GM12865 (cell line): ENCODE measurements at regions not wholly inside any gene's neighbourhood (a gene's known extent, or its start where the extent isn't known, plus 50 kb on each side); places are given as distances from the start of the nearest gene placed in this dataset.

Experiments
- DNase-seq: peaks from one replicate; pipeline ENCODE4 v3.0.0; 2010; ENCODE audit warnings: low read depth
- H3K4me3 ChIP-seq: 2 replicates; pipeline ENCODE4 v1.5.1; 2011; ENCODE audit warnings: mild to moderate bottlenecking, low read depth, low read length, control low read depth
- TF ChIP-seq, protein P1 (sequence below): IDR thresholded peaks from 2 replicates; pipeline ENCODE4 v1.5.1; 2011; ENCODE audit warnings: low read length, control low read depth, low read depth, inconsistent platforms; ENCODE audit not compliant: insufficient read depth; ENCODE audit errors: missing control alignments

DNA sequence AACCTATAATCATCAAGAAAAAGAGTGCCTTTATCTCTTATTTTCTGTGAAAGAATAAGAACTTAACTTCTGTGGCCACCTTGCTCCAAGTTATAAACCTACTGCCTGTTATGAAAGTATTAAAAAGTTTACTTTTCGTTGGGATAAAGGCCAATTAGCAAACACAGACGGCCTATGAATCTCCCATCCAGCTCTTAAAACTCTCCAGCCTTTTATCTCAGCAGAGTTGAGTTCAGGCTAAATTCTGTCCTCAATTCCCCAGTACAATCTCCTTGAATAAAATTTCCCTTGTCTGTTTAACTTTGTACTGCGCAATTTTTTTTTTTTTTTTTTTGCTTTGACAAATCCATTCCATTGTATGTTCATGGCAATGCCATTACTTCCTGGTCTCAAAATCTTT is 1058.4 kb downstream of the SLITRK5 start:
- no peak overlapping the region for H3K4me3 ChIP-seq
- TF ChIP-seq, protein P1, sequence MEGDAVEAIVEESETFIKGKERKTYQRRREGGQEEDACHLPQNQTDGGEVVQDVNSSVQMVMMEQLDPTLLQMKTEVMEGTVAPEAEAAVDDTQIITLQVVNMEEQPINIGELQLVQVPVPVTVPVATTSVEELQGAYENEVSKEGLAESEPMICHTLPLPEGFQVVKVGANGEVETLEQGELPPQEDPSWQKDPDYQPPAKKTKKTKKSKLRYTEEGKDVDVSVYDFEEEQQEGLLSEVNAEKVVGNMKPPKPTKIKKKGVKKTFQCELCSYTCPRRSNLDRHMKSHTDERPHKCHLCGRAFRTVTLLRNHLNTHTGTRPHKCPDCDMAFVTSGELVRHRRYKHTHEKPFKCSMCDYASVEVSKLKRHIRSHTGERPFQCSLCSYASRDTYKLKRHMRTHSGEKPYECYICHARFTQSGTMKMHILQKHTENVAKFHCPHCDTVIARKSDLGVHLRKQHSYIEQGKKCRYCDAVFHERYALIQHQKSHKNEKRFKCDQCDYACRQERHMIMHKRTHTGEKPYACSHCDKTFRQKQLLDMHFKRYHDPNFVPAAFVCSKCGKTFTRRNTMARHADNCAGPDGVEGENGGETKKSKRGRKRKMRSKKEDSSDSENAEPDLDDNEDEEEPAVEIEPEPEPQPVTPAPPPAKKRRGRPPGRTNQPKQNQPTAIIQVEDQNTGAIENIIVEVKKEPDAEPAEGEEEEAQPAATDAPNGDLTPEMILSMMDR: no peak
- DNase-seq: no peak

DNA sequence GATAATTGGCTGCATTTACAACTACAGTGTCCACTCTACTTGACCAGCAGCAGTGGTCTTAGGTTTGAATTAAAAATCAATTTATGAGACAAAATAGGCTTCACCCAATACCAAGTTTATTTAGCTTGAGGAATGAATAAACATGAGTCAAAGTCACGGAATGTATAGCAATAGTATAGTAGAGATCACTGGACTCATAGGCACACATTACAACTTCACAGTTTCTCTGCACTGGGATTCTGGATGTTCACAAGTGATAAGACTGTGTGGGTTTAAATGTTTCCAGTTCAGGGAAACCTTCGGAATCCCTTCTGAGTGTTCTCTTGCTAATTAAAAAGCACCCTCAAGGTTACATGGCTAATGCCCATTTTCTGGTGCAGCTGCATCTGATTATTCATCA is 1064.9 kb downstream of the SLITRK5 start:
- no peak overlapping the region for H3K4me3 ChIP-seq
- DNase-seq: no peak
- TF ChIP-seq, protein P1: no peak

DNA sequence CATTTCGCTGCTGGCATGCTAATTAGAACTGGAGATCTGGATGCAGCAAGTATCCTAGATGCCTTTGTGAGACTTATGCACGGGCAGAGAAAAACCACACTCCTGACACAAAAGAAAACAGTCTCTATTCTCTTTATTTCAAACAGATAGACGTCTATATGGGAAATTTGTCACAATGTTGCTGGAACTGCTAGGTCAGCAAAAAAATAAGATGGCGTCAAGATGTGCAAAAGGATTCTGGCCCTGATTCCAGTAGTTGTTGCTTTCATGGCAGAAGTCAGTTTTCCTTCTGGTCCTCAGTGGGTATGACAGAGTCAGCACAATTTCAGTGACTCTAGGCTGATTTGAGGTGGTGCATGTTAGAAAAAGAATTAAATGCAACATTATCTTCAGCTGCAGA is 1068.0 kb downstream of the SLITRK5 start:
- no peak for DNase-seq
- TF ChIP-seq, protein P1: no peak
- H3K4me3 ChIP-seq: no peak overlapping the region

DNA sequence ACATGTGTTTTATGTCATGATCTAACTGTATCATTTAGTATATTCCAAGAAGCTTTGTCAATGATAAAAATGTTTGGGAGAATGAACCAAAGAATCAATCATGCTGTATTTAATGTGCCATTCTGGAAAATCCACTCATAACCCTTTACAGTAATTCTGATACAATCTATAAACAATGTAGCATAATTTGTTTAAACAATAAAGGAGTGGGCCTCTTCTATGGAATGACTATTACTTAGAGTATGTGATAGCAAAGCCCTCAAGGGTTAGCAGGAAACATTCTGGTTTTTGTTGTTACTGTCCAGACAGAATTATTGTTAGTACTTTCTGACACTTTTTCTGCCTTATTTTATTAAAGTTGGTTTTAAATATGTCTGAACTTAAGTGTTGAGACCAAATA is 1073.1 kb downstream of the SLITRK5 start:
- TF ChIP-seq, protein P1: no peak

DNA sequence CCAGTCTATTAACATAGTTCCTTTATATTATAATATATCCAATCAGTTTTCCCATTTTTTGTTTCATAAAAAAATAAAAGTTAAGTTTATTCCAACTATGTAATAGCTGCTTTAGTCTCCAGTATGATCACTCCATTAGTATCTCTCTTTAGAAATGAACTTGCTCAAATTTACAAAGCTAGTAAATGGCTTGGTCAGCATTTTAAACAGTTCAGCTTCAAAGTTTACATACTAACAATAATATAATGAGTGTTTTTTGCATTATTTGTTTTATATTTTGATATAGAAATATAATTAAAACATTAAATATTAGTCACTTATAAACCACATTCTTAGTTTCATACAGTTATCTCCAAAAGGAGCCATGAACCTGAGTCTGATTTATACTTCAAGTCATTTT is 1073.8 kb downstream of the SLITRK5 start:
- TF ChIP-seq, protein P1: no peak
- no peak for DNase-seq
- no peak overlapping the region for H3K4me3 ChIP-seq

More for the DNA sequence above, 1073.1 kb downstream of the SLITRK5 start:
- DNase-seq: no peak
- H3K4me3 ChIP-seq: no peak overlapping the region

DNA sequence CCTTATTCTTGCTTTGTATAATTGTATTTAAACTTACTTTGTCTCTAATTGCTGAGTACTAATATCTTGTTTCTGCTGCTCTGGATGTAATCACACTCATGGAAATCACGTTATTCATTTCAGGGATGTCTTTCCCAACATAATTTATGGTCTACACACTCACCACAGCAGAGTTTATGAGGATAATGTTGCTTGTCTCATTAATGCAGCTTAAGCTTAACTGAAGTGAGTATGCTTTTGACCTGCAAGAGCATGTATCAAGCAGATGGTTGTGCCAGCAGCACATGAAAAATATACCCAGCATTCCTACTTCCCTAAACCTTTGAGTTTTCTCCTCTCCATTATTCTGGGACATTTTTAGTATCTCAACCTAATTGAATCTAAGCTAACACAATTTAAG is 1080.9 kb downstream of the SLITRK5 start:
- TF ChIP-seq, protein P1: no peak
- no peak for DNase-seq
- H3K4me3 ChIP-seq: no peak overlapping the region

DNA sequence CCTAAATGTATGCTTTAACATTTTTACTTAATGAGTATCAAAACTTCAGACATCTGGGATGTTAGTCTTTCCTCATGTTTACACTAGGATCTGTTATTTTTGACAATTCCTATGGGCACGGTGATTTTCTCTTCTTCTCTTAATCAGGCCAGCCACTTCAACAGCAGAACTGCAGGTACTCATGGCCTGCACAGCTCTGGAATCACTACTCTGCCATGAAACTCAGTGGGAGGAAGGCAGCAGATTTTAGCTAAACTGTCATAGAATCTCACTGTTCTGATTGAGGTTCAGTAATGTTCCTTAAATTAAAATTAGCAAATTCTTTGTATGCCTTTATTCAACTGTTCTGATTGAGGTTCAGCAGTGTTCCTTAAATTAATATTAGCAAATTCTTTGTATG is 1083.0 kb downstream of the SLITRK5 start:
- DNase-seq: no peak
- TF ChIP-seq, protein P1: no peak
- H3K4me3 ChIP-seq: no peak overlapping the region
